Limb (tissue), 2 donors: ENCODE measurements at regions not wholly inside any gene's neighbourhood (a gene's known extent, or its start where the extent isn't known, plus 50 kb on each side); places are given as distances from the start of the nearest gene placed in this dataset.

Source experiments
- DNase-seq, 2 donors: peaks; one replicate each; pipeline ENCODE4 v3.0.0-alpha.2; 2016; ENCODE audit errors: extremely low spot score in 2 of 2

GRCh38 chr17:68812876-68813584 is 142.2 kb downstream of the ABCA8 start:
- DNase-seq: no peak

- DNase-seq: no peak
These were observed 146.0 kb downstream of the ABCA8 start for GRCh38 chr17:68809148-68809547.

- DNase-seq: no peak
These were observed 147.0 kb downstream of the ABCA8 start for GRCh38 chr17:68807998-68808772.

DNA sequence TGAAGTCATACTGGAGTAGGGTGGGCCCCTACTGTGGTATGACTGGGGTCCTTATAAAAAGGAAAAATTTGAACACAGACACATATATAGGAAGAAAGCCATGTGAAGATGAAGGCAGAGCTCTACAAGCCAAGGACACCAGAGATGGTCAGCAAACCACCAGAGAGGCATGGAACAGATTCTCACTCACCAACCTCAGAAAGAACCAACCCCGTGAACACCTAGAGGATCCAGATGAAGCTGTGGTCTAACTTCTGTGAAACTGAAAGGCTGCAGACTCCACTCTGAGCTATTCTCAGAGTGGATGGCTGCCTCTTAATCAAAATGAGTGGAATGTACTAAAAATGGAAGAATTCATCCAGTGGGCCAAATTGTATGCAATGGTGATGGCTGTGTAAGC is 149.6 kb downstream of the ABCA8 start:
- no peak for DNase-seq

DNA sequence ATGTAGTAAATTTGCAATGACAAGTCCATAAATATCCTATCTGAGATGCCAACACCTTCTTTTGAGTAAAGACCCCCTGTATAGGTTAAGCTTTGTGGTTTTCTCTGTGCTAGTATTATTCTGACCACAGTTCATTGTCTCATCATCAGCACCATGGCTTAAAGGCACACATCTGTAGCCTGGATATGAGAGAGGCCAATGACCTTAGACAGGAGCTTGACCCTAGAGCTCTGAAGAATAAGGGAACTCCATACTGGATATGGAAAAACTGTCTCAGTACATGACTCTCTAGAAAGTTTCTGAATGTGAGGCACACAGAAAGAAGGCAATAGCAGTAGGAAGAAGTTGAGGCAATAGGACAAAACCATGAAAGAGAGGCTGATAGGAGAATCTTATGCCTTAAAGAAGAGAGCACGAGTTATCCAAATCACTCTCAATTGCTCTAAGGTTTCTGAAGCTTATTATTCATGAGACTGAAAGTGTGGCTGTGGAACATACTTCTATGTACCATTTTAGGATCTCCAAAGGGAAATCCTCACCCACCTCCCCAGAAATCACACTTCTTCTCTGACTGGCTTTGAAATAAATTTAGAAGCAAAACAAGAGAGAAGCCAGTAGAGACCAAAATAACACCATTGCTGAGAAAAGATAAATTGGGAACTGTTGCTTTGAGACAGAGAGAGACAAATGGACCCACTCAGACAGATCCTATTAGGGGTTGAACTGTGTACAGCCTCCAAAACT is 150.2 kb downstream of the ABCA8 start:
- no peak for DNase-seq

- DNase-seq: no peak
These were observed 151.8 kb downstream of the ABCA8 start for GRCh38 chr17:68803164-68803929.

GRCh38 chr17:68801335-68802247 is 153.6 kb downstream of the ABCA8 start:
- no peak for DNase-seq

DNA sequence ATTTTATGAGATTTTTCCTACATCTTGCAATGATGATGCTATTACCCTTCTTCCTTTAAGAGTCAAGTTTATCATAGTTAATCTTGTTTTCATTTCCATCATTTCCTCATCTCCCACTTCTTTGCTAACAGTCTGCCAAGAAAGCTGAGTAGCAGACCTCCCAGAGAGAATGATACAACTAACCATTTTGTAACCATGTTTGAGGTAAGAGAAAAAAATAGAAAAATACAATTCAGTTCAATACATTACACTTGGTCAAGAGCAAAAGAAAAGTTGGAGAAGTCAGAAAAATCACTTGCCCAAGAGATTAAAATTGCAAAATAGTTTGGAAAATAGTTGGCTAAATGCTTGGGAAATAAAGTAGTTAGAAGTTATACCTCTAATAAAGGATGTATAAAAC is 154.4 kb downstream of the ABCA8 start:
- DNase-seq: no peak

- peak in 1 of 2 donors; percentile 85 for DNase-seq
These were observed 160.4 kb downstream of the ABCA8 start for GRCh38 chr17:68794636-68795434.

DNA sequence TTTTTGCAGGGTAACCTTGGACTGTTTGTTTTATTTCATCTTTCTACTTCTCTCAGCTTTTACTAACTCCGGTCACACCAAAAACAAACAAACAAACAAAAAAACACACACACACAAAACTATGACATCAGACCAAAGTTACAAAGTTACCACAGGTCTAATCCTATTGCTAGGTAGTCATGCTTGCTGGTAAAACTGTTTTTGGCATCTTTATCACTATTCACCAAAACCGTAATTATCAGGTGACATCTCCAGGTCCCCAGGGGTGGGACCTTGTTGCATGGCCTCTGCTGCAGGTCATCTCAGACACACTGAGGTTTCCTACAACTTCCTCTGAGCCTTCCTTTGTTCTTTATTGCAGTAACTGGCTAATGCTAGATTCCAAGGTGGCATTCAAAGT is 162.3 kb downstream of the ABCA8 start:
- DNase-seq: no peak

- no peak for DNase-seq
These were observed 163.0 kb downstream of the ABCA8 start for GRCh38 chr17:68792042-68792685.

GRCh38 chr17:68790931-68791330 is 164.3 kb downstream of the ABCA8 start:
- DNase-seq: no peak

DNA sequence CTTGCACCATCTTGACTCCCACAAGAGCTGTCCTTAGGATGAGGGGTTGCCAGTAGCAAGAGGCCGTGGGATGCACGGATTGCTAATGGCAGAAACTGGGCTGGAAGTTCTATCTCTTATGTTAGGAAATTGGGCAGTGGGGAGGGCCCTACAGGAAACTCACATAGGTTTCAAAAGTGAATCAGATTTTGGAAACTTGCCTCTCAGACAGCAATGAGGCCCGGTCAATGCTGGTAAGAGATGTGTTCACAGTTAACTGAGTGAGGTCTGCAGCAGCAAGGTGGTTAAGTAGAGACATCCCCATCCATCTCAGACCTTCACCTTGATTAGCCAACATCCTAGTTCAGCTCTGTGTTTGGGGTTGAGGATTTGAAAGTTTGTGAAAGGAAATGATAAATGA is 164.7 kb downstream of the ABCA8 start:
- DNase-seq: no peak

DNA sequence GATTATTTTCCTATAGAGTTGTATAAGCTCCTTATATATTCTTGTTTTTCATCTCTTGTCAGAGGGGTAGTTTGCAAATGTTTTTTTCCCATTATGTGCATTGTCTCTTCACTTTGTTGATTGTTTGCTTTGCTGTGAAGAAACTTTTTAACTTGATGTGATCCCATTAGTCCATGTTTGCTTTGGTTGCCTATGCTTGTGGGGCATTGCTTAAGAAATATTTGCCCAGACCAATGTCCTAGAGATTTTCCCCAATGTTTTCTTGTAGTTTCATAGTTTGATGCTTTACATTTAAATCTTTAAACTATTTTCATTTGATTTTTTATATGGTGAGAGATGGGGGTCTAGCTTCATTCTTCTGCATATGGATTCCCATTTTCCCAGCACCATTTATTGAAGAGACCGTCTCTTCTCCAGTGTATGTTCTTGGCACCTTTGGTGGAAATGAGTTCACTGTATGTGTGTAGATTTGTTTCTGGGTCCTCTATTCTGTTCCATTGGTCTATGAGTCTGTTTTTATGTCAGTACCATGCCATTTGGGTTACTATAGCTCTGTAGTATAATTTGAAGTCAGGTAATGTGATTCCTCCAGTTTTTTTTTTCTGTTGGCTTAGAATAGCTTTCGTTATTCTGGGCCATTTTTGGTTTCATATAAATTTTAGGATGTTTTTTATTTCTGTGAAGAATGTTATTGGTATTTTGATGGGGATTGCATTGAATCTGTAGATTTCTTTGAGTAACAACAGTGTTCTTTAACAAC is 165.8 kb downstream of the ABCA8 start:
- no peak for DNase-seq

GRCh38 chr17:68785565-68786486 is 169.4 kb downstream of the ABCA8 start:
- no peak for DNase-seq

DNA sequence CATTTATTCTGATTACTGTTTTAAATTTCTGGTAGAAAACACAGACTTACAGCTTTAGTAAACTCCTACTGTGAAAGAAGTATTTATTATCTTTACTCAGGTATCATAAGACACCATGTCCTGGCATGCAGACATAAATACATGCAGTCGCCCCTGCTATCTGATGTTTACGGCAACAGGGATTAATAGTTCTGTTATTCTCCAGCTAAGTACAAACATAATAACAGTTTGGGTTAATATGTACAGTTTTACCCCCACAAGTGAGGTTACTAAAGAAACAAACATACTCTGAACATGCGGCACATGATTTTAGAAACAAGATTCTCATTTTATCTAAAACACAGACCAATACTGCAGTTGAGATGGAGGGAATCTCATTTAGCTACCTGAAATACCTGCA is 170.8 kb downstream of the ABCA8 start:
- DNase-seq: no peak

DNA sequence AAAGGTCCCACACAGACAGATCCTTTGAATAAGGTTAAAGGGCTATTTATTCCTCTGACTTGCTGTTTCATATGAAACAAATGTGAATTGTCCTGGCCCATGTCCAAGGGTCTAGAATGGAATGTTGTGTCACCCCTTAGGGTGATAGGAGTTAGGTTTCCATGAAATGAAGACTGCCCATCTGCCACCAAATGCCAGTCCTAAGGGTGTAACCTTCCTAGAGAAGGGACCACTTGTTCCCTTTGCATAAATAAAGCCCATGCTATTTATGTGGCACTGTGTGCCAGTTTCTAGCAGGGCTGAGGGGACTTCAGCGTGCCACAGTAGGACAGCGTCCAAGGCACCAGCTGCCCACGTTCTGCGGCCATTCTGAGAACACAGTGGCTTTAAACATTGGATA is 171.3 kb downstream of the ABCA8 start:
- DNase-seq: no peak
